T-helper 2 cell treated with Interferon-gamma antibody and Interleukin-4, amounts not matched to agents 5 μg/mL and 100 μg/mL, for 36 hours (primary cell): ENCODE measurements at regions not wholly inside any gene's neighbourhood (a gene's known extent, or its start where the extent isn't known, plus 50 kb on each side); places are given as distances from the start of the nearest gene placed in this dataset.

Experiments used
- DNase-seq: peaks from one replicate; pipeline ENCODE4 v3.0.0; 2021; ENCODE audit warnings: low spot score
- H3K27ac Mint-ChIP-seq: one replicate; pipeline ENCODE4 v1.8.0; 2021; ENCODE audit warnings: mild to moderate bottlenecking, mixed read lengths
- H3K27me3 Mint-ChIP-seq: one replicate; pipeline ENCODE4 v1.8.0; 2021; ENCODE audit warnings: low read depth, mixed read lengths
- H3K36me3 Mint-ChIP-seq: one replicate; pipeline ENCODE4 v1.8.0; 2021; ENCODE audit warnings: low read depth, mixed read lengths
- H3K4me1 Mint-ChIP-seq: one replicate; pipeline ENCODE4 v1.8.0; 2021; ENCODE audit warnings: low read depth, mixed read lengths
- H3K4me3 Mint-ChIP-seq: one replicate; pipeline ENCODE4 v1.8.0; 2022; ENCODE audit warnings: mild to moderate bottlenecking, moderate library complexity, mixed read lengths
- H3K9me3 Mint-ChIP-seq: one replicate; pipeline ENCODE4 v1.8.0; 2021; ENCODE audit warnings: mixed read lengths

DNA sequence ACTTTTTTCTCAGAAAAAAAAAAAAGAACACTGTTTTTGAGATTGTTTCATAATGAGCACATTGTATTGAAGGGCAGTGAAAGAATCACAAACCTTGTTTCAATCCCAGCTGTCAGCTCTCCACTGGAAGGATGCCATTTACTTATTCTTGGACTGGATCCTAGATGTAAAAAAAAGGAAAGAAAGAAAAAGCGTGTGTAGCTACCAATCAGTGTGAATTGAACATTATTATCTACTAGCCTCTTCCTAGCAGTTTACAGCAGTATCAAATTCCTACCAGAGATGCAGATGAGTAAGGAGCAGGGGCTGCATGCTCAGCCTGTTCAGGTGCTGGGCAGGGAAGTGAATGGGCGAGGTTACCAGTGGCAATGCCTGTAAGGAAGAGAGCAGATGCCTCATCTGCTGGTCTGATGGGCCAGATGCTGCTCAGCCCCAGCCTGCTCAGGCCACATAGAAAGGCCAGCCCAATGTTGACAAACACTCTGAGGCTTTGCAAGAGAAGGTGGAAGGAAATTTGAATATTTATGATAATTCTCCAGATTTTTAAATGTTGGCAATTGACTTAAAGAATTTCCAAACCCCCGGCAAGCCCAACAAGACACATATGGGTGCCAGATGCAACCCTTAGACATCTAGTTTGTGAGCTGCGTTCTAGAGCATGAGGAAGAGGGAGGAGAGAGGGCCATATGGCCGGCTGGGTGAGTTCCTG lies 189.5 kb downstream of the IBTK start:
- Mint-ChIP-seq H3K27me3 (no peaks in the 10 kb centered on the region), H3K9me3 (no peaks in the 10 kb centered on the region), H3K4me1 (no peaks in the 10 kb centered on the region), H3K36me3 (no peaks in the 10 kb centered on the region), H3K27ac (no peak overlapping the region), H3K4me3 (no peak overlapping the region)
- no peak for DNase-seq

DNA sequence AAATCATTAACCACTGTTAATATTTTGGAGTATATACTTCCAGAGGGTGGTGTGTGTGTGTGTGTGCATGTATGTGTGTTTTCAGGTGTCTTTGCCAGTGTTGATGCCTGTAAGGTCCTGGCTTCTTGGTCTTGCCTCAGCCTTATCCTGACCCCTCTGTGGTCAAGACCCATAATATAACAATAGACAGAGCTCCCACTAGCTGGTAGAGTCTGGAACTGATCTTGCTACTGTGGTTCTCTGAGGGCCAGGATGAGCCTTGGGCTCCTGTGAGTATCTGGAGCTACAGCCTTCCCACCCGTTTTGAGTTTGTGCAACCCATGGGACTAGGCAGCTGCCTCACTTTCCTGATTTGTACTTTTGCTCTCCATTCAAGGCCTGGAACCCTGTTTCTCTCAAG lies 191.0 kb downstream of the IBTK start:
- H3K4me1 Mint-ChIP-seq: no peaks in the 10 kb centered on the region

DNA sequence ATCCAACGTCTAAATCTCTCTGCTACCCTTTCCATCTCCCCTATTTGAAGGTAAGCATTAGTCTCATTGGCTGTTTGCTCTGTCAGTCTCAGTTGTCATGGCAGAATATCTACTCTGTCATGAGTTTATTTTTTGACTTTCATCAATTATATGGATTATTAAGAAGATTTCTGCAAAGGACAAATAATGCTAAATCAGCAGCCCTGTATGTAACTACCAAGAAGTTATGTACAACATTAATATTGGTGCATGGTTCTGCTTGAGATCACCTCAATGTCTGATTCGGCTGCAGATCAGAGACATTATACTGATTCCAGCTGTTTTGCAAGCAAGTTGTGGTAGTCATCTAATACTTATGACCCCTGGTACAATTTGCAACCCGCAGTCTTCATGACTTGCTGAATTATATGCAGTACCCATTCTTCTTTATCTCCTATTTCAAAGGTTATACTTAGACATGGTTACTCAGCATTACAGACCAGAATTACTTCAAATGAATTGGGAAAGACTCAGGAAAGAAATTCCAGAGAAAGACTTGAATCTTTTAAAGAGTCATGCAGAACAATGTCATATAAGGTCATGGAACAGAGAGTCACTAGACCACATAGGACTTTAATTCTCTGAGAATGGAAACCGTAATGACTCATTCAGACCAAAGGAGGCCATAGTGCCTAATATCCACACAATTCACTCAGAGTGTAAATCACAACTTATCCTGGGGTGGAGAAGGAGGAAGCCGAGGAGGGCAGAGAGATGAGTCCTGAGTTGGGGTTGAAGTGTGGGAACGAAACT lies 201.4 kb downstream of the IBTK start:
- no peaks in the 10 kb centered on the region for H3K27me3 Mint-ChIP-seq
- H3K27ac Mint-ChIP-seq: no peak overlapping the region
- no peaks in the 10 kb centered on the region for H3K9me3 Mint-ChIP-seq
- H3K4me1 Mint-ChIP-seq: no peaks in the 10 kb centered on the region
- H3K36me3 Mint-ChIP-seq: no peaks in the 10 kb centered on the region
- no peak for DNase-seq
- H3K4me3 Mint-ChIP-seq: no peak overlapping the region

More for the DNA sequence above, 191.0 kb downstream of the IBTK start:
- Mint-ChIP-seq H3K27ac (no peak overlapping the region), H3K9me3 (no peaks in the 10 kb centered on the region), H3K27me3 (no peaks in the 10 kb centered on the region), H3K36me3 (no peaks in the 10 kb centered on the region), H3K4me3 (no peak overlapping the region)
- no peak for DNase-seq

DNA sequence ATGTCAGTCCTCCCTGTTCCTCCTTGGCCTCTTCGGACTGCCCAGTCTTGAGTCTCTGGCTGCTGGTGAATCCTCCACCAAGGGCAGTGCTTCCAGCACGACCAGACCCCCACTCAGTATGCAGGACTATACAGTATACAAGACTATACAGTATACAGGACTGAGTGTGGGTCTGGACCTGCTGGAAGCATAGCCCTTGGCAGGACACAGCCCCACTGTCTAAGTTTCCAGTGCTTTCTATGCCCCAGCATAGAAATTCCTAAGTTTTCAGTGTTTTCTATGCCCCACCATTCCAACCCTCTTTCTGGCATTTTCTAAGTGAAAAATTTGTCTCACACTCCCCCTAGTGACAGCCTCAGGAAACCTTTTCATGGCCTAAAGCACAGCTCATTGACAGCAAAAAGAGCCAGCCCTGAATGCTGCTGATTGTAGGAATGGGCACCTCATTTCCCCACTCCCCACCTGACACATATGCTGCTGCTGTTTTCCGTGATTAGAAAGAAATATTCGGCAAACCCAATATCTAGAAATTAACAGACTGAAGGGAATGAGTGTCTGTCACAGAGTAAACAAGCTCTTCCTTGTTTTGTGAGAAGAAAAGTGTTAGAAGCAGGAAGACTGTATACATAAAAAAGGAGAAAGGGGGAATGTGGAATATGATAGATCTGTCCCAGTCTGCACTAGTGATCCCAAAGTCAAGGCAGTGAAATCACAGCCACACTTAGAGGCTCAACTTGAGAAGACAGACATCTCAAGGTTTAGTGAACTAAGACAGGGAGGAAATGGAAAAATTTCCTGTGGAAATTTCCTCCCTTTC lies 206.9 kb downstream of the IBTK start:
- no peak for DNase-seq

DNA sequence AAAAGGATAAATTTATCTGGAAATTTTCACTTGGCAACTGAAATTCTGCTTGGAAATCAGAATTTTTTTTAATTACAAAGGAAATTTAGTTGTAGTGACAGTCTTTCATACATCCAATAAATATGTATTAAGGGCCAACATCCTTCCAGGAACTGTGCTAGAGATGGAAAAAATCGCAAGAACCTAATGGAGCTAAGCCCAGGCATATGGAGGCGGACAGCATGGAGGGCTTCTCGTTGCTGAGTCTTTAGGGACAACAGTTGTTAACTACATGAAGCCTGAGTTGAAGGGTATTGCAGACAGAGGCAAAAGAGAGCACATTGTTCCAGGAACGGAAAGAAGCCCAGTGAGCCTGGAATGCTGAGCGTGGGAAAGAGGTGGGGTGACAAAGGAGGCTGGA lies 208.9 kb downstream of the IBTK start:
- Mint-ChIP-seq H3K9me3 (no peaks in the 10 kb centered on the region), H3K27ac (no peak overlapping the region), H3K36me3 (no peaks in the 10 kb centered on the region), H3K27me3 (no peaks in the 10 kb centered on the region), H3K4me1 (no peaks in the 10 kb centered on the region), H3K4me3 (no peak overlapping the region)
- DNase-seq: no peak

More for the DNA sequence above, 206.9 kb downstream of the IBTK start:
- Mint-ChIP-seq H3K27me3 (no peaks in the 10 kb centered on the region), H3K4me1 (no peaks in the 10 kb centered on the region), H3K36me3 (no peaks in the 10 kb centered on the region), H3K4me3 (no peak overlapping the region), H3K9me3 (no peaks in the 10 kb centered on the region), H3K27ac (no peak overlapping the region)

DNA sequence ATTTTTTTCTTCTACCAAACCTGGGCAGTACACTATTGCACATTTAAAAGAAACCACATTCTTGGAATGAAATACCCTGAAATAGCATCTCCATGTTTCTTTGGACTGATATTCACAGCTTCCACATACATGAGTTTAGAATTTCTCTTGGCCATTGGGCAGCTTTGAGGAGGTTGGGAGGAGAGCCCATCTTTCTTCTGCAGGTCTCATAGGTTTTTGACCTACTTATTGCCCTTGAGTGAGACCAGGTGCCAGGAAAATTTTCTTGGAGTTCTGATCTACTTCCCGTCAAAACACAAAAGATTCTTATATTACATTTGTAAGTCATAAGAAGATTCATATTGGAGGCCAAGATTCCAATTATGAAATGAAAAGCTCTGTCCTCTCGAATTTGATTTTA lies 212.0 kb downstream of the IBTK start:
- Mint-ChIP-seq H3K4me1 (no peaks in the 10 kb centered on the region), H3K36me3 (no peaks in the 10 kb centered on the region), H3K27me3 (peaks cover 3% of the 10 kb centered on the region), H3K9me3 (no peaks in the 10 kb centered on the region), H3K4me3 (no peak overlapping the region), H3K27ac (no peak overlapping the region)
- DNase-seq: no peak

DNA sequence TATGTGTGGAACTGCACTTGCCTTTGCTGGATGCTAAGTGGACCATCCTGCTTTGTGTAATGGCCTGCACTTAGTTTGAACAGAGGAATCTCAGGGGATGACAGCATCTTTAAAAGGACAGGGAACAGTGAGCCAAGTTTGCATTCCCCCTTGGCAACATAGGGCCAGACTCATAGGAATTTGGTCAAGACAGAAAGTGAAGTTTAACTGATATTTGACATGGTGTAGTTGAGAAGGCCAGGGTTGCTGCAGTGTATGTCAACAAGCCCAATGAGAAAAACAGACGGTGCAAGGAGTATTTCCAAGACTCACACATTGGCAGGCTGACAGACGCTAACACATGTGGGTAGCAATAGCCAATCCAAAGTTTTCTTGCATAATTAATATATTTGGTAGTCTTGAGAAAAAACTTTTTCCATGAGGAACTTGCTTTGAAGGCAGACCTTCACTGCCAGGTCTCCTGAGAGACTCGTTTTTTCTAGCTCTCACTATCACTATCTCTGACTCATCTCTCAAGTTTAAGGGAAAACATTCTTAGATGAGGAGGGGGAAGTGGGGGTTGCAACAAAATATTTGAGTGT lies 213.8 kb downstream of the IBTK start:
- Mint-ChIP-seq H3K9me3 (no peaks in the 10 kb centered on the region), H3K27me3 (peaks cover 5% of the 10 kb centered on the region), H3K4me3 (no peak overlapping the region), H3K4me1 (no peaks in the 10 kb centered on the region), H3K27ac (no peak overlapping the region), H3K36me3 (no peaks in the 10 kb centered on the region)
- DNase-seq: no peak

DNA sequence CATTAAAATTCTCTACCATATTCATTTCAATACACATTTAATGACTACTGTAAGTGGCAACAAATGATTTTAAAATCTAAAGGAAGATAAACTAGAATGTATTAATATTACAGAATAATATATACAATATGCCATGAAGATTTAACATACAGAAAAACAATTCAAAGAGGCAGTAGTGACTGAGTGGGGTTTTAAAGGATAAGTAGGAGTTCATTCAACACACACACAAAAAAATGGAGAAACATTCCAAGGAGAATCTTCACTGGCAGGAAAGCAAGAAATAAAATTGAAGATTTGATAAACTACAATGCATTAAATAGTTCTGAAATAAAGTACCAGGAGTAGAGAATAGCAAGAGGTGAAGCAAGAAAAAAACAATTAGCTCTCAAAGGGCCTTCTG lies 215.1 kb downstream of the IBTK start:
- Mint-ChIP-seq H3K4me3 (no peak overlapping the region), H3K9me3 (no peaks in the 10 kb centered on the region), H3K4me1 (no peaks in the 10 kb centered on the region), H3K27me3 (peaks cover 8% of the 10 kb centered on the region), H3K27ac (no peak overlapping the region), H3K36me3 (no peaks in the 10 kb centered on the region)
- DNase-seq: no peak

DNA sequence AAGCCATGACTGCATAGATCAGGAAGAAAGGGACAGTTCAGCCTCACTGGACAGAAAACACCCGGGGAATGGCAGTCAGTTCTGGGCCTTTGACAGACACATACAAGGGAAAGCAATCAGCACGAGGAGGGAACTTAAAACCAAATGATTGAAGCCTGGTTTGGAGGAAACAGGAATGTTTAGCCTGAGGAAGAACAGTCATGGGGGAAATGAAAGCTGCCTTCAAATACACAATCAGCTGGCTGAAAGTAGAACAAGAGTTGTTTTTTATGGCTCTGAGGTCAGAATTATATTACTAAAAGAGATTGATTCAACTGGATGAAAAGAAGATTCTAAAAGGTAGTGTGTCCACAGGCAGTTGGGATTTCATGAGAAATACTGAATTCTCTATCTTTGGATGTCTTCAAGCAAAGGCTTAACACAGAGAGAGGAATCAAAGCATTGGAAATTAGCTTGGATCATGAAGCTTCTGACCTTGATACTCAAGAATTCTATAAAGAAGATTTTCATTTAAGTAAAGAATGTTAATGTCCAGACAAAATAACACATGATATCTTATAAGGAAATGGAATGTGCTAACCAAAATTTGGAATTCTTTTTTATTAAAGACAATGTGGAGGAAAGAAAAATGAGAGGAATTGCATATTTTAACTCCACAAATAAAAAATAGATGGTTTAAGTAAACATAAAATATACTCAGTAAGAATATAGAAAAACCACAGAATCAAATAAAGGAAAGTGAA lies 216.6 kb downstream of the IBTK start:
- Mint-ChIP-seq H3K27me3 (peaks cover 8% of the 10 kb centered on the region), H3K36me3 (no peaks in the 10 kb centered on the region), H3K9me3 (no peaks in the 10 kb centered on the region), H3K27ac (no peak overlapping the region), H3K4me3 (no peak overlapping the region), H3K4me1 (no peaks in the 10 kb centered on the region)
- DNase-seq: no peak

DNA sequence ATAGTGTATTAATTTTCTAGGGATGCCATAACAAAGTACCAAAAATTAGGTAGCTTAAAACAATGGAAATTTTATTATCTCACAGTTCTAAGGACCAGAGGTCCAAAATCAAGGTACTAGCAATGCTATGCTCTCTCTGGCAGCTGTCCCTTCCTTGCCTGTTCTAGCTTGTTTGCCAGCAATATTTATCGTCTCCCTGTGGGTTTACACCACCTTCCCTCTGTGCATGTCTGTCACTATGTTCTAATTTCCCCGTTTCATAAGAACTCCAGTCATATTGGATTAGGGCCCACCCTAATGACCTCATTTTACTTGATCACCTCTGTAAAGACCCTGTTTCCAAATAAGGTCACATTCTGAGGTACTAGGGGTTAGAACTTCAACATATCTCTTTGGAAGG lies 217.2 kb downstream of the IBTK start:
- Mint-ChIP-seq H3K27ac (no peak overlapping the region), H3K27me3 (peaks cover 8% of the 10 kb centered on the region), H3K36me3 (no peaks in the 10 kb centered on the region), H3K9me3 (no peaks in the 10 kb centered on the region), H3K4me3 (no peak overlapping the region), H3K4me1 (no peaks in the 10 kb centered on the region)
- DNase-seq: no peak

DNA sequence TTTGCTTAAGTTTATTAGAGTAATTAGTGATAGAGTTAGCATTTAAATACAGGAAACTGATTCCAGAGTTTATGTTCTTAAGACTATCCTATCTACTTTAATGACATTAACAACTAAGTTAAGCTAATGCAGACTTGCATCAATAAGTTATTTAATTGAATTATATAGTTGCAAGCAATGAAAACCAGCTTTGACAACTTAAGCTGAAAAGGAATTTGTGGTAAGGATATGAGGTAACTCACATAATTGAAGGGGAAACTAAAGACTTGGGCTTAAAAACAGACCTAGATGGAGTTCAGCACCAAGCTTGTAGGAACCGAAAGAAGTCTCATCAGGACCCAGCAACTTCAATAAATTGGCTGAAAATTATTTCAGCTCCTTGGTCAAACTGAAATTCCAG lies 222.3 kb downstream of the IBTK start:
- Mint-ChIP-seq H3K36me3 (no peaks in the 10 kb centered on the region), H3K9me3 (no peaks in the 10 kb centered on the region), H3K27me3 (peaks cover 2% of the 10 kb centered on the region), H3K27ac (no peak overlapping the region), H3K4me1 (no peaks in the 10 kb centered on the region), H3K4me3 (no peak overlapping the region)
- DNase-seq: no peak

DNA sequence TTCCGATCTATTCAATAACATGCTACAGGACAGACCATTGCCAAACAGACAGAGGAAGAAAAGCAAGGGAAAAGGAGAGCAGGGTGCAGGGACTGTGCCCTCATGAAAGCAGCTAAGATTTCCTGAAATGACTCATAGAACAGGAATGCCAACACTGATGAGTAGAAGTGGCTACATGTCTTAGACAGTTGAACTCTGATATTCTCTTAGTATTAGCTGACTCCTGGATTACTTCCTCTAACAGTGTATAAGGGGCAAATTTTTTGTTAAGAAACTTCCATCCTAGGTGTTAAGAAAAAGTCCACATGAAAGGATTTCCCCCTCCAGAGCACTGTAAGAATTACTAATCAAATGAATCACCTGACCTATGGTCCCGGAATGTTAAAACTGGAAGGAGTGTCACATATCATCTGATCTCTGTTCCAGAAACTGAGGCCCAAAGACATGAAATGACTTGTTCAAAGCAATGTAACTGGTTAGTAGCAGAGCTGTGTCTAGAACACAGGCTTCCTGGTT lies 224.9 kb downstream of the IBTK start:
- Mint-ChIP-seq H3K36me3 (no peaks in the 10 kb centered on the region), H3K27ac (no peak overlapping the region), H3K27me3 (no peaks in the 10 kb centered on the region), H3K9me3 (no peaks in the 10 kb centered on the region), H3K4me3 (no peak overlapping the region), H3K4me1 (no peaks in the 10 kb centered on the region)
- DNase-seq: no peak

DNA sequence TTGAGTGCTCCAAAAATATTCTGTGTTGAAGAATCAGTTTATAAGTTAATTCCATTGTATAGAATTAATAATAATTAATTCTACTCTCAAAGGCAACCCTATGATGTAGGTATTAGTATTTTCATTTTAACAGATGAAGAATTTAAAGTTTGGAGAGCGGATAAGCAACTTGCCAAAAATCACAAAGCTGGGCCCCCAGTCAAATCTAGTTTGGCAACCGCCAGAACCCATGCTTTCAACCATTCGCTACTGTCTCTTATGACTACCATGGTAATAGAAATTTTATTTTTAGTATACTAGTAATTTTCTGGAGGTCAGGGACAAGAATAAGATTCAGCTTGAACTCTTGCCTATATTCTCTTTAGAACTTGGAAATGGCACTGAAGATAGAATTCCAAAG lies 229.8 kb downstream of the IBTK start:
- no peak for DNase-seq
- Mint-ChIP-seq H3K27me3 (no peaks in the 10 kb centered on the region), H3K27ac (no peak overlapping the region), H3K9me3 (no peaks in the 10 kb centered on the region), H3K4me1 (no peaks in the 10 kb centered on the region), H3K36me3 (no peaks in the 10 kb centered on the region), H3K4me3 (no peak overlapping the region)
